Activated T-cell treated with anti-CD3 and anti-CD28 coated beads, Interleukin-2, amount 50 U/mL, for 72 hours (primary cell): ENCODE measurements at regions not wholly inside any gene's neighbourhood (a gene's known extent, or its start where the extent isn't known, plus 50 kb on each side); places are given as distances from the start of the nearest gene placed in this dataset.
A peak's percentile ranks its signal among the peaks of the same experiment; 100 is the strongest.

ENCODE experiments used
- ATAC-seq, 2 donors: fragments of 150-1000 bp; cut with Tn5 transposase; replicated peaks in 1 of 2; 2 replicates each; pipeline ENCODE4 v1.10.0; 2021; ENCODE audit warnings: moderate library complexity in 2 of 2, mild to moderate bottlenecking in 1 of 2
- DNase-seq, 2 donors: peaks; one replicate each; pipeline ENCODE4 v3.0.0; 2021 to 2022; ENCODE audit warnings: mixed read lengths in 1 of 2
- H3K27ac Mint-ChIP-seq: one replicate; pipeline ENCODE4 v1.8.0; 2022; ENCODE audit warnings: mild to moderate bottlenecking, moderate library complexity, mixed read lengths
- H3K27me3 Mint-ChIP-seq: one replicate; pipeline ENCODE4 v1.8.0; 2022; ENCODE audit warnings: low read depth, mixed read lengths
- H3K36me3 Mint-ChIP-seq, 2 donors: one replicate each; pipeline ENCODE4 v1.8.0; 2022; ENCODE audit warnings: mixed read lengths in 2 of 2, mild to moderate bottlenecking in 1 of 2; ENCODE audit not compliant: insufficient read depth in 2 of 2
- H3K4me1 Mint-ChIP-seq: one replicate; pipeline ENCODE4 v1.8.0; 2022; ENCODE audit warnings: low read depth, mixed read lengths
- H3K4me3 Mint-ChIP-seq, 2 donors: one replicate each; pipeline ENCODE4 v1.8.0; 2022; ENCODE audit warnings: mild to moderate bottlenecking in 2 of 2, mixed read lengths in 2 of 2, moderate library complexity in 2 of 2
- H3K9me3 Mint-ChIP-seq, 2 donors: one replicate each; pipeline ENCODE4 v1.8.0; 2022; ENCODE audit warnings: mixed read lengths in 2 of 2

- no peak for ATAC-seq
- Mint-ChIP-seq H3K9me3 (no peaks in the 10 kb centered on the region), H3K27ac (no peak overlapping the region), H3K27me3 (peaks cover 6% of the 10 kb centered on the region), H3K36me3 (no peaks in the 10 kb centered on the region), H3K4me3 (no peak overlapping the region), H3K4me1 (peaks cover 69% of the 10 kb centered on the region)
- no peak for DNase-seq
Measured at GRCh38 chr15:31268108-31268501, 58.5 kb upstream of the KLF13 start.

- no peaks in the 10 kb centered on the region for H3K27me3 Mint-ChIP-seq
- no peaks in the 10 kb centered on the region for H3K36me3 Mint-ChIP-seq
- no peaks in the 10 kb centered on the region for H3K9me3 Mint-ChIP-seq
- no peak for ATAC-seq
- no peak overlapping the region for H3K4me3 Mint-ChIP-seq
- no peak for DNase-seq
- H3K27ac Mint-ChIP-seq = no peak overlapping the region
- peaks cover 65% of the 10 kb centered on the region for H3K4me1 Mint-ChIP-seq
Measured at GRCh38 chr15:31268911-31269784, 57.5 kb upstream of the KLF13 start.

GRCh38 chr15:31269816-31270575 is 56.6 kb upstream of the KLF13 start:
- Mint-ChIP-seq H3K9me3 (no peaks in the 10 kb centered on the region), H3K36me3 (no peaks in the 10 kb centered on the region), H3K27me3 (no peaks in the 10 kb centered on the region), H3K27ac (peak overlapping the region; percentile 5), H3K4me1 (peaks cover 65% of the 10 kb centered on the region), H3K4me3 (no peak overlapping the region)
- ATAC-seq = no peak
- no peak for DNase-seq

- Mint-ChIP-seq H3K36me3 (no peaks in the 10 kb centered on the region), H3K9me3 (no peaks in the 10 kb centered on the region), H3K27ac (no peak overlapping the region), H3K27me3 (no peaks in the 10 kb centered on the region), H3K4me3 (no peak overlapping the region), H3K4me1 (peaks cover 57% of the 10 kb centered on the region)
- ATAC-seq = no peak
- no peak for DNase-seq
Measured at GRCh38 chr15:31270767-31271166, 55.9 kb upstream of the KLF13 start.

- Mint-ChIP-seq H3K4me3 (no peak overlapping the region), H3K27me3 (no peaks in the 10 kb centered on the region), H3K27ac (no peak overlapping the region), H3K4me1 (peaks cover 53% of the 10 kb centered on the region), H3K9me3 (no peaks in the 10 kb centered on the region), H3K36me3 (no peaks in the 10 kb centered on the region)
- no peak for ATAC-seq
- no peak for DNase-seq
Measured at GRCh38 chr15:31271224-31271635, 55.4 kb upstream of the KLF13 start.

- Mint-ChIP-seq H3K27ac (no peak overlapping the region), H3K4me1 (peaks cover 46% of the 10 kb centered on the region), H3K4me3 (no peak overlapping the region), H3K9me3 (no peaks in the 10 kb centered on the region), H3K27me3 (no peaks in the 10 kb centered on the region), H3K36me3 (no peaks in the 10 kb centered on the region)
- ATAC-seq = no peak
- no peak for DNase-seq
Measured at GRCh38 chr15:31271711-31272557, 54.7 kb upstream of the KLF13 start.

GRCh38 chr15:31272558-31273257 is 53.9 kb upstream of the KLF13 start:
- Mint-ChIP-seq H3K27me3 (no peaks in the 10 kb centered on the region), H3K9me3 (no peaks in the 10 kb centered on the region), H3K27ac (no peak overlapping the region), H3K4me1 (peaks cover 42% of the 10 kb centered on the region), H3K36me3 (no peaks in the 10 kb centered on the region), H3K4me3 (no peak overlapping the region)
- no peak for ATAC-seq
- no peak for DNase-seq

- no peak overlapping the region for H3K4me3 Mint-ChIP-seq
- no peaks in the 10 kb centered on the region for H3K36me3 Mint-ChIP-seq
- no peaks in the 10 kb centered on the region for H3K9me3 Mint-ChIP-seq
- peaks cover 42% of the 10 kb centered on the region for H3K4me1 Mint-ChIP-seq
- no peak overlapping the region for H3K27ac Mint-ChIP-seq
- DNase-seq = no peak
- ATAC-seq = no peak
- no peaks in the 10 kb centered on the region for H3K27me3 Mint-ChIP-seq
Measured at GRCh38 chr15:31273258-31273941, 53.2 kb upstream of the KLF13 start.

GRCh38 chr15:31274496-31275330 is 51.9 kb upstream of the KLF13 start:
- Mint-ChIP-seq H3K27ac (no peak overlapping the region), H3K36me3 (no peaks in the 10 kb centered on the region), H3K9me3 (no peaks in the 10 kb centered on the region), H3K4me3 (no peak overlapping the region), H3K4me1 (peaks cover 34% of the 10 kb centered on the region), H3K27me3 (no peaks in the 10 kb centered on the region)
- no peak for DNase-seq
- no peak for ATAC-seq

GRCh38 chr15:31275331-31276262 is 51.0 kb upstream of the KLF13 start:
- Mint-ChIP-seq H3K4me3 (no peak overlapping the region), H3K9me3 (no peaks in the 10 kb centered on the region), H3K36me3 (no peaks in the 10 kb centered on the region), H3K27ac (no peak overlapping the region), H3K27me3 (no peaks in the 10 kb centered on the region), H3K4me1 (peaks cover 27% of the 10 kb centered on the region)
- ATAC-seq = no peak
- no peak for DNase-seq
